Breast epithelium (tissue), 3 donors: ENCODE measurements at regions not wholly inside any gene's neighbourhood (a gene's known extent, or its start where the extent isn't known, plus 50 kb on each side); places are given as distances from the start of the nearest gene placed in this dataset.

Source experiments
- CTCF ChIP-seq, 3 donors: fragments of 450-650 bp; IDR thresholded peaks; one replicate each; pipeline ENCODE4 v1.5.1; 2016 to 2017; ENCODE audit warnings: antibody characterized with exemption in 3 of 3, mild to moderate bottlenecking in 3 of 3, moderate library complexity in 3 of 3
- POLR2A ChIP-seq: fragments of 450-650 bp; IDR thresholded peaks from one replicate; pipeline ENCODE4 v1.6.1; 2016; ENCODE audit warnings: antibody characterized with exemption, mild to moderate bottlenecking, moderate library complexity
- POLR2AphosphoS5 ChIP-seq, 3 donors: sonication (generic); formaldehyde crosslinking; IDR thresholded peaks; one replicate each; pipeline ENCODE4 v1.6.1; 2017; ENCODE audit warnings: antibody characterized with exemption in 3 of 3

- TF ChIP-seq CTCF (IDR thresholded peaks at IDR 0.05) = no peak
- no peak for TF ChIP-seq POLR2A
- no peak for TF ChIP-seq POLR2AphosphoS5 (IDR thresholded peaks at IDR 0.05)
Measured at GRCh38 chr3:82409842-82410241, 648.4 kb upstream of the GBE1 start.
